ENCODE measurements at regions not wholly inside any gene's neighbourhood (a gene's known extent, or its start where the extent isn't known, plus 50 kb on each side); places are given as distances from the start of the nearest gene placed in this dataset.

DNA sequence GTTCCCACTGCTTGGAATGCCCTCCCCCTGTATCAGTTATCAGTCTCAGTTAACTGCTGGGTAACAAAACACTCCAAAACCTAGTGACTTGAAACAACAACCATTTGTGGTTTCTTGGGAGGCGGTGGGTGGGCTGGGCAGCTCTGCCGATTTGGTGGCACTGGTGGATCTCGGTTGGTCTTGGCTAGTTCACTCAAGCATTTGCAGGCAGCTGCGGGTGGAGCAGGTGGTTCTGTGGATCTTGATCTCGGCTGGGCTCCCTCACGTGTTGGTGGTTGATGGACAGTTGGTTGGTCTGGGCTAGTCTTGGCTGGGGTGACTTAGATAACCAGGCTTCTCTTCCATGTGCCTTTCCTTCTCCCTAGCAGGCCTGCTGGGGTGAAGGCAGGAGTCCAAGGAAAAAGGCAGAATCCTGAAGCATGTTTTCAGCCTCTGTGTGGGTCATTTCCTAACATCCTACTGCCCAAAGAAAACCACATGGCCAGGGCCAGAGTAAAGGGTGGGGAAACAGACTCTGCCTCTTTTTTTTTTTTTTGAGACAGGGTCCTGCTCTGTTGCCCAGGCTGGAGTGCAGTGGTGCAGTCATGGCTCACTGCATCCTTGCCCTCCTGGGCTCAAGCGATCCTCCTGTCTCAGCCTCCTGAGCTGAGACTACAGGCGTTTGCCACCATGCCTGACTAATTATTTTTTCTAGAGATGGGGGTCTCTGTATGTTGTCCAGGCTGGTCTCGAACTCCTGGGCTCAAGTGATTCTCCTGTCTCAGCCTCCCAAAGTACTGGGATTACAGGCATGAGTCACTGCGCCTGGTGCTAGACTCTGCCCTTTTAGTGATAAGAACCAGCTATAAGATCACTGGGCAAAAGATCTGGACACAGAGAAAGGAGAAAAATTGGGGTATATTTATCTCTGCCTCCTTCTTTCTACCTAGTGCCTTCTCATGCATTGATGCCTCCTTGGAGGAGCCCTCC is 183.7 kb downstream of the RGS3 start:
- no peak for DNase-seq (ENCODE audit: low read depth)

DNA sequence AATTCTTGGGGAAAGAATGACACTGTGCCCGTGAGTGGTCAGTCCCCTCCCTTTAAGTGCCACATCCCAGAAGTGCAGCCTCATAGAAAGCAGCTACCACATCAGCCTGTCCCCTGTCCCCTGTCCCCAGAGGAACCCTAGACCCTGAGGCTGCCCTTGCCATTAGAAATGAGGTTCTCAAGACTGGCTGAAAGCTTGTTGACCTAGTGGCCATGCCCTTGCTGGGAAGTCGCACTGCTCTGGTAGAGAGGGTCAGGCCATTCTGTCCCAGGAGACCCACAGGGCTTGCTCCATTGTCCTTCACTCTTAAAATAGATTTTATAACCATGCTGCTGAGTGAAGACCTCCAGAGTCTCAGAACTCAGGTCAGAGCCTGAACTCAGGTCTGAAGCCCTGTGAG is 184.5 kb downstream of the RGS3 start:
- DNase-seq (ENCODE audit: low read depth), result no peak

DNA sequence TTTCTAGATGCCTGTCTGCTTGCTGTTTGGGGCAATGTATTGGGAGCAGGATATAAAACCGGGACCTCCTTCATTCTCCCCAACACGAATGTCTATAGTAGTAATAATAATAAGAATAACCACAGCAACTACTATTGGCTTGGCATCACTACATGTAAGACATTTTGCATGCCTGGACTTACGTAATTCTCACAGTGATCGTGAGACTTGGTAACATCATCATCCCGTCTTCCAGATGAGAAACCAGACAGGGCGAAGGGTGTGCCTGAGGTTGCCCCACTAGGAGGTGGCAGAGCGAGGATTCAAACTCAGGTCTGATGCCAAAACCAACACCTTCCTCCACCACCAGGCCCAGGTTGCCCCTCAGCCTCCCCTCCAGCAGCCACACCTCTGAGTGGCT is 185.1 kb downstream of the RGS3 start:
- DNase-seq (ENCODE audit: low read depth), result peak; percentile 63

DNA sequence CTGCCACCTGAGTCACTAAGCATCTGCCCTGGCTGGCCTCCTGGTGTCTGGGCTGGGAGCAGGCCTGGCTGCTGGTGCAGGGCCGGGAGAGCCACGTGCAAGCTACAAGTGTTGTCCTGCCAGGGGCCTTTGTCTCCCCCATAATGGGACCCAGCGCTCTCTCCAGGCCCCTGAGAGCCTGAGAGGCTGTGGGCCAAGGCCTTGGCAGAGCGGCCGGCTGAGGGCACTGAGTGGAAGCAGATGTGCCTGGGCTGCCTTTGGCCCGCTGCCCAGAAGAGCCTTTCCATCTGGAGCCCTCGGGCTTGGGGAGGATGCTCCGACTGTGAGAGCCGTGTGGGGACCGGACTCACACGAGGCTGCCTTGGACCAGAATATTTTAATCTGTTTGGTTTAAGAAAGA is 185.5 kb downstream of the RGS3 start:
- peak; percentile 97 for DNase-seq (ENCODE audit: low read depth)

DNA sequence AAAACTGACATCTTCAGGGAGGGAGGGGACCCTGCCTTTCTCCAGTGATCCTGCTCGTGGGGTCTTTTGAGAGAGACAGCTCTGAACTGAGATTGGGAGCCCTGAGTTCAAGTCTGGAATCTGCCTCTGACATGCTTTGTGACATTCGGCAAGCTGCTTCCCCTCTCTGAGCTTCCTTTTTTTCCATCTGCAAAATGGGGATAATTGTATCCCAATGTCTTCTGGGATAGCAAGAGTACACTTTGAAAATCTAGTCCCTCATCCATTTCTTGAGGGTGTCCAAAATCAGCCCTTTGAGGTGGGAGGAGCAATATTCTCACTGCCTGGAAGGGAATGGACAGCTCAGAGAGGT is 186.3 kb downstream of the RGS3 start:
- DNase-seq (ENCODE audit: low read depth), result no peak

DNA sequence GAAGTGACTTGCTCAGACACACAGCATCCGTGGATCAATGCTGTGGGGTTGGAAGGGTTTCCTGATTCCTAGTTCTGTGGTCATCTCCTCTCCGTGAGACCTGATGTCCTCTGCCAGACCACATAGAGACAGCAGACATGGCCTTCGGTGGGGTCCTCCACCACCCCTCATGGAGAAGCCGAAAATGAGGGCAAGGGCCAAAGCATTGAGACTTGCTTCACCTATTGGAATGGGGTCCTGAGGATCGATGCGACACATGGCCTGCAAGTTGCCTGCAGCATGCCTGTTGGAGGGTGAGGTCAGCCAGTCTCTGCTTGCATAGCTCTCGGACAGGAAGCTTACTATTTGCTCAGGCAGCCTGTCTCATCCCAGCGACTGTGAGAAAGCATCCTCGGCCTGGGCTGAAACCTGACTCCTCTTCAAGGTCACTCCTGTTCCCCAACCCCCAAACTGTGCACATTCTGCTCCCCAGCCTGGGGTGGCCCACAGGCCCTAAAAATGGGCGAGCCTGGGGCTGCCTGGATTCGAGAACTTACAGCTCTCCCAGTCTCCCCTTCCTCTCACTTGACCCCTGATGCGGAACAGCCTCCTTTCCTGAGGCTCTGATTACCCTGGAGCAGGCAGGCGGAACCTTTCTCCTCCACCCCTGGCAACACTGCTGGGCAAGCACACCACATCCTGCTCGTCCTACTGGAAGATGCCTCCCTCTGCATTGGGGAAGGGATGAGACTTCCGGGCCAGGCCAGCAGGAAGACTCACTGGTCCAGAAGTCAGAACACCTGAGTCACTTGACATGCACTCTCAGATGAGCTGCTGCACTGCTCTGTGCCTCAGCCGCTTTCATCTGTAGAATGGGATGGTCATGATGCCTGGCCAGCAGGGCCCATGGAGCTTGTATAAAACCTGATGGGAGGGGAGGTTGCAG is 186.9 kb downstream of the RGS3 start:
- DNase-seq (ENCODE audit: low read depth), result peak; percentile 81

DNA sequence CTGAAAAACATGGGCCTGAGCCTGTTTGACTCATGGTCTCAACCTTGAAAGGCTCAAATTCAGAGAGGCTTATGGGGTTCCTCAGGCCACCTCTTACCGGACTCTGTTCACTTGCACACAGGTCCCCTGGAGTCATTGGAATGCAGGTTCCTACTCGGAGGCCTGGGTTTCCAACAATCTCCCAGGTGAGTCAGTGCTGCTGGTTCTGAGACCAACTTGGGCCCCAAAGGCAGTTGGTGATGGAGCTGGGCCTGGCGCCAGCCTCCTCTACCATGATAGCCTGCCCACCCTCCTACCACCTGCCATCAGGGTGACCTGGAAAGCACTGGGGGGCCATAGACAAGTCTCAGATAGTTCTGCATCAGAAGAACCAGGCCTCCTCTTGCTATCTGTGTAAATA is 188.4 kb downstream of the RGS3 start:
- no peak for DNase-seq (ENCODE audit: low read depth)

DNA sequence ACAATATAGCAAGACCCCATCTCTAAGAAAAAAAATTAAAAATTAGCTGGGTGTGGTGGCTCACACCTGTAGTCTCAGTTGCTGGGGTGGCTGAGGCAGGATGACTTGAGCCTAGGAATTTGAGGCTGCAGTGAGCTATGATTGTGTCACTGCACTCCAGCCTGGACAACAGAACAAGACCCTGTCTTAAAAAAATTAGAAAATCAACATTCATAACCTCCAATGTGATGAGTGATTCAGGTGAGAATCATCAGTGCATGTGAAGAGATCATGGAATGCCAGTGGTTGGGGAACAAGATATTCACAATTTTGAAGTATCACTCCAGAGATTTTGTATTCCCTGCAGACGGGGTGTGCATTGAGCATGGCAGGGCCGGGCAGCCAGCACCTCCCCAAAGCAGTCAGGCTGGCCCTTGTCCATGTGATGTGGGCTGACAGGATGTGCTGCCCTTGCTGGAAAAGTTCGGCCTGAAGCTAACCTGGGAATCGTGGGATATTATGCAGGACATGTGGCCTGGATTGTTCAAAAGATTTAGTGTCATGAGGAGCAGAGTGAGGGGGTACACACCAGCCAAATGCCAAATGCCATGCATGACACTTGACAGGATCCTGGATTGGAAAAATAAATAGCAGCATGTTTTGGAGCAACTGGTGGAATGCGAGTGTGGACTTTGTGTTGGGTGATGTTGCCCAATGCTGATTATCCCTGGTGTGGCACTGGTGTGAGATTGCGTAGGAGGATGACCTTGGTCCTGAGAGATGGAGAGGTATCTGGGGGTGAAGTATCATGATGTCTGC is 189.0 kb downstream of the RGS3 start:
- DNase-seq (ENCODE audit: low read depth), result peak; percentile 34

DNA sequence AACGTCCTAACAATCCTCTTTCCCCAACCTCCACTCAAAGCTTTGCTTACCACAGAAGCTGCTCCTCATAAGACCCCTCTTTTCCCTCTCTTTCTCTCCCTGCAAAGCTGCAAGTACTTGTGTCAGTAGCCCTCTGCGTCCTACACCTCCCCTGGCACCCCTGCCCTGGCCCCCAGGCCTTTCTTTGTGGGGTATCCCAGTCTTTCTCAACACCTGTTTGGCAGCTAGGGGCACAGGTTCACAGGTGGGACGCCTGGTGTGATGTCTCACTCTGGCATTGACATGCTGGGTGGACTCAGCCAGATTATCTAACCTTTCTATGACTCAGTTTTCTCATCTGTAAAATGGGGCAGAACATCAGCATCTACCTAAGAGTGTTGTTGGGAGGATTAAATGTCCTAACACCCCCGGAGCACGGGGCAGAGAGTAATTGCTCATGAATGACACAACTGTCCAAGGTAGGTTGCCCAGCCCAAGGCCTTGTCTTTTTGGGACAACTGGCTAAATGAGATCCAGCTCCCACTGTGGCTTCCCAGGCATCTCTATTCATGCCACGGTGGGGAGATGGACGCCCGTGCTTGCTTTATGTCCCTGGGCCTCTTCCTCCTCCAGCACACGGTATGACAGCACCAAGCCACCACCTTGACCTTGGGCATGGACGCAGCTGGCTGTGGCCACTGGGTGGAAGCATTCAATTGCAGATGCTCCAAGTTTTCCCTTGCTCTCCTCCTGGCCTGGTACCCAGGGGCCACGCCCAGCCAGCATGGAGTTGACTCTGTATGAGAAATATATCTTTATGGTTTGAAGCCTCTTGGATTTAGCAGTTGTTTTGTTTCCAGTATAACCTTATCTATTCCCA is 190.4 kb downstream of the RGS3 start:
- peak; percentile 63 for DNase-seq (ENCODE audit: low read depth)

DNA sequence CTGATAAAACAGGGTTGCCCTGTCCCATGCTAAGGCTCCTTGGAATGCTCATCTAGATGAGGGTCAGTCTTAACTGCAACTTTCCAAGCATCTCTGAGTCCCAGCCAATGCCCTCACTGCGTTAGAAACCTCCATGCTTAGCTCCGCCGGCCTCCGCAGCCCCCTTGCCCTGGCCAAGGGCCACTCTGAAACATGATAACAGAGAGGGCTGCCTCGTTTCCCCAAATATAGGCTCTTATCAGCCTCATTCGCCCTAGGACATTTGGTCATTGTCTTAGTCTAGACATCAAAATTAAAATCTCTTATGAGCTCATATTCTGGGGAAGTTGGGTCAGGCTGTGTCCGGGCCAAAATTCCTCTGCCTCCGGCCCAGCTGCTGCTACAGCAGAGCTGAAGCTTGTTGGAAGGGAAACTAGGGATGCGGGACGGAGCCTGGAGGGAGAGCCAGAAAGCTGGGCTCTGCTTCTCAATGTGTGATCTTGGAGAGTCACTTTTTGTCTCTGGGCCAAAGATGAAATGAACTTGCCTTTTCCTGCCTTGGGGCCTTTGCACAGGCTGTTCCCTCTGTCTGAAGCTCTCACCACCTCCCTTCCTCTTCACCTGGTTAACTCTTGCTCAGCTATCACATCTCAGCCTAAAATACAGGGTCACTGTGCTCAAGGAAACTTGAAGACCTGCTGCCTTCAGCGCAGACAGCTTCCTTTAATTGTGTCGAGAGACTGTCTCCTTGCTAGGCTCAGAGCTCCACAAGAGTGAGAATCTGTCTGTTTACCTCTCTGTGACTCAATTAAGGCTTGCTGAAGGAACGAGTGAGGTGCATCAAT is 191.3 kb downstream of the RGS3 start:
- peak; percentile 92 for DNase-seq (ENCODE audit: low read depth)

DNA sequence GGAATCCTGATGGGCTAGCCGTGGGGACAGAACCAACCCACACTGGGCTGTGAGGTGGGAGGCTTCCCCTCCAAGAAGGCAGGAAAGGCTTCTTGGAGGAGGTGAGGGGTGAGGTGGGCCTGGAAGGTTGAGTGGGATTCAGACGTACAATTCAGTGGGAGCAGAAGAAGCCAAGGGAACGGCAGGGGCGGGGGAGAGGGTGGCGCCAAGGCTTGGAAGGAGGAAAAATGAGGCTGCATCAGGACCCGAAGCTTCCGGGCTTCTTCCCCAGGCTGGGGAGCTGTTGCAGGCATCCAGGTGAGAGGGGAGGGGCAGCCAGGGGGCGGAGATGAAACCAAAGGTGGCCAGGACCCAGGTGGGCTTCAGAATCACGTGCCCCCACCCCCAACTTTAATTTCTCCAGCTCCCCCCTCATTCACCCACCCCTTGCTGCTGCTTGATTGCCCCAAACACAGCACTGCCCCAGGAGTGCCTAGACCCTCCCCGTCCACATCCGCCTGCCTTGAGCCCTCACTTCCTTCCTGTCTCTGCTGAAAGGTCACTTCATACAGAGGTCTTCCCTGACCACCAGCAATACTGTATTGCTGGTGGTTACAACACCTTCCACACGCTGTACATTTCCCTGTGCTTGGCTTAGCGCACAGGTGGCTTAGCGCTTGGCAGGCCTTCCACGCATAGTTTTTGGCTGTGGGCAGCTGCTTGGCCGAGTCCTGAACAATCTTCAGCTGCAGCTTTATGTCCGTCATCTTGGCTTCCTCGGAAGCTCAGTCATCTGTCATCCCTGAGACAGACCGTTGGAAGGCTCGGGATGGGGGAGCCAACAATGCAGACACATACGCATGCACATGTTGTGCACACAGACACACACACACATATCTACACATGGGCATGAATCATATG is 193.5 kb downstream of the RGS3 start:
- DNase-seq (ENCODE audit: low read depth), result no peak

DNA sequence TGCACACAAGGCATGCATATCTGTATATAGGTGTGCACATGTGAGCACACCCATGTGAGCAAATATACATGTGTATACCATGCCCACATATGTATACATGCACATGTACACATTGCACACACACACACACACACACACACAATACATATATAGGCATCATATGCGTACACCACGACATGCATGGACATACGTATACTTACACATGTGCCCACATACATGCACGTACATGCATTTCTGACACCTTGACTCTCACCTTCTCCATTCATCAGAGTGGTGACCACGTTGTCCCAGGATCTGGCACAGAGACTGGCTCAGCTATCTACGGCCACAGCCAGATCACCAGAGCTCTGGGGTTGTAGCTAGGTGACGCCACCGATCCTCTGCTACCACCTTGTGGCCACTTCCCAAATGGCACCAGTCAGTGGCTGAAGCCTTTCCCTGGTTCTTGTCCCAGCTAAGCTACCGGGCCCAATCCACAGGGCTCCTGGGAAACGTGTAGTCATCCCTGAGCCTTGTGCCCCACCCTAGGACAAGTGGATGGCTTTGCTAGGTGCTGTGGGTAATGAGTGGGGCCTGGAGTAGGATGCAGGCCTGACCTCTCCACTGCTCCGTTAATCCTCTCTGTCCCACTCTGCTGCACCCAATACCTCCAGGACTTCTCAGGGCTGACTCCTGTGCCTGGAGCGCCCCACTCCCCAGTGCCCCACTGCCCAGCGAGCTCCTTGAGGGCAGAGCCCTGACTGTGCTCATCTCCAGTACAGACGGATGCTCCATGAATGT is 194.4 kb downstream of the RGS3 start:
- DNase-seq (ENCODE audit: low read depth), result peak; percentile 78

DNA sequence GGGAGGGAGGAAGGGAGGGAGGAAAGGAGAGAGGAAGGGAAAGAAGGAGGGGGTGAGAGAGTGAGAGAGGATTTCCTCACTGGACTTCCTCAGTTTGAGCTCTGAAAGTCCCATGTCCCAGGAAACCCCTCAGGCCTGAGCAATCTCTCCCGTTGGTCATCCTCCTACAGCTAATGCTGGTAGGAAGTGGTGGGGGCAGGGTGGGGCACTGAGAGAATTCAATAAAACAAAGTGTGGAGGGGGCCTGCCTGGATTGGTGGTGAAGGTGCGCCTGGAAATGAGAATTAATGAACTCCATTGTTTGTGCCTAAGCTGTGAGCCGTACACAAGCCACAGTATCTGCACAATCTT is 195.0 kb downstream of the RGS3 start:
- DNase-seq (ENCODE audit: low read depth), result no peak

DNA sequence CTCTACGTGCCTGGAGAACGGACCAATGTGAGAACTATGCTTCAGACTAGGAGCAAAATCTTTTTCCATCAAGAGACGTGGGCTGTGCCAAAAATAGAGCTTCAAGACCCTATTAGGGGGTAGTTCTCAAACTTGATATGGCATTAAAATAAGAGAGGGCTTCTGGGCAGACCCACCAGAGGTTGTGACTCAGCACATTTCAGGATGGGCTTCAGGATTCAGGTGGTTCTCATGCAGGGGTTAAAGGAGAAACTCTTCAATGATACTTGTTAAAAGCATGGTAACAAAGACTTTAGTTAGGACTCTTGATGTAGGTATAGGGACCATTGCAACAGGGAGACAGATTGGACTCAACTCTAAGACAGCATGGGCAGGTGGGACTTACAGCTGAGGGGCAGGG is 195.5 kb downstream of the RGS3 start:
- DNase-seq (ENCODE audit: low read depth), result no peak

DNA sequence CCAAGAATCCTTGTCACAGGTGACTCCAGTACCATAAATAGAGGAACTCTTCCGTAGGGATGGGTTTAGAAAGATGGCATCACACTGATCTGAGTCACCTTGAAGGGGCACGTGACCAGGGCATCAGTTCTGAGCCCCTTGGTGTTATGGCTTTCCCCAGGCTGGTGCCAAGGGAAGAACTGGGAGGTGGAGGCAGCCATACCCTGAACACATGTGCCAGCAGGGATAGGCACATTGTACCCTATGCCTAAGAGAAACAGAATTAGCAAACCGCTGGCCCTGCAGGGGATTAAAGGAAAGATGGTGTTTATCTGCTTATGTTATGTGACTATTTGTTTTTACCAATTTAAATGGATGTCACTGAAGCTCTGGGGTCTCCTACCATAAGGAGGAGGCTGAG is 196.2 kb downstream of the RGS3 start:
- DNase-seq (ENCODE audit: low read depth), result no peak

DNA sequence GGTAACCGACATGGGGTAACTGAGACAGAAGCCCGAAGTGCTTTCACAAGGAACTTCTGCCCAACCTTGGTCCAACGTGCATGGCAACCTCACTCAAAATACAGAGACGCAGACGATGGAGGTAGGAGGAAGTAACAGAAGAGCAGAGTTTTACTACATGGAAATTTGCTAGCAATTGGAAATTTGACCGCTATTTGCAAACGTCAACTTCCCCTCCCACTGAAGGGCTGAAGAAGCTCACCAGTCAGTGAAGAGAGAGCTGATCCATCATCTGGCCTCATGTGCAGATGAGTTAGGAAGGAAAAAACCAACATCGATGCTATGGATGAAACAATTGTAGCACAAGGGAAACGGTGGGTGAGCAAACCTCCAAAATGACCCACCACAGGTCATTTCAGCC is 196.7 kb downstream of the RGS3 start:
- no peak for DNase-seq (ENCODE audit: low read depth)

DNA sequence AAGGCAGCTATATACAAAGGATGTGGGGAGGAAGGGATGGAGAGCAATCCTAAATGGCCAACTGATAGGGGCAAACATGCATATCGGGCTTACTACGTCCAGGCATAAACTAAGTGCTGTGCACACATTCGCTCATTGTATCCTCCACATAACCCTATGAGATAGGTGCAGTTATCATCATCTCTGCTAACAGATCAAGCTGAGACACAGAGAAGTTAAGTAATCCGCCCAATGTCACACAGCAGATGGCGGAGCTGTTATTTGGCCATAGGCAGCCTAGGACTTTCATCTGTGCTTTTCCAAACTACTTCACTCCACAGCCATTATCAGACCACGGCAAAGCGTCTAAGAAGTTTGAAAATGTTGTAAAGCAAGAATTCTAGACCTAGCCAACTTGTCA is 197.5 kb downstream of the RGS3 start:
- no peak for DNase-seq (ENCODE audit: low read depth)

DNA sequence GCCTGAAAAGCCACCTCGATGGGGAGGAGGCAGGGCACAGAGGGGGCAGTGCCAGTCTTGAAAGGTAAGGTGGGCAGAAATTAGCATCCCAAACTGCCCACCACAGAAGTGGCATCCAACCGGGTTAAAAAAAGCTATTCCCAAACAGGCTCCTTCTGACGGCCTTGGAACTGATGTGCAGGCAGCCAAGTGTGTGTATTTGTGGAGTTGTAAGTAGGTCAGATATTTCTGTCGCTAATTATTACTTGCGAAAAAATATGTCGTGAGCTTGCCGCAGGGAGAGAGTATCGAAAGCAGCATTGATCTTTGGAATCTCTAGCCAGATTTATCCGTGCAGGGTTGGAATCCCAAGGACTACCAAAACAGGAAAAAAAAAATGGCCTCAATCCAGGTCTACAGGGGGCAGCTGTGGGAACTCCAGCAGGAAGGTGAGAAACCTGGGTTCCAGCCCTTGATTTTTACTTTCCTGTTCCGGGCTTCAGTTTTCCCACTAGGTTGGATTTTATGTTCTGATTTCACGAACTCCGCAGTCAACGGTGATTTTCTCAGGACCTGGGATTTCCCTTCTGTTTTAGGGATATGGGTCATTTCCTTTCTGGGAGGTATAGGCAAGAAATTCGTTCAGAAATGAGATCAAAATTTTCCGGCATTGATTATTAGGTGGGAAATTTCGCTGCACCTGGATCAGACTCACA is 200.8 kb downstream of the RGS3 start:
- DNase-seq (ENCODE audit: low read depth), result no peak
